Inflammatory macrophage treated with lipopolysaccharide for 4 hours (primary cell): ENCODE measurements at regions not wholly inside any gene's neighbourhood (a gene's known extent, or its start where the extent isn't known, plus 50 kb on each side); places are given as distances from the start of the nearest gene placed in this dataset.
A peak's percentile ranks its signal among the peaks of the same experiment; 100 is the strongest.
"Not testable (repeated sequence)": the region's sequence is repeated elsewhere in the genome, so short reads cannot be mapped to it uniquely, and the experiment has no call there.

ENCODE experiments used
- DNase-seq: peaks from one replicate; pipeline ENCODE4 v3.0.0-alpha.2; 2020

DNA sequence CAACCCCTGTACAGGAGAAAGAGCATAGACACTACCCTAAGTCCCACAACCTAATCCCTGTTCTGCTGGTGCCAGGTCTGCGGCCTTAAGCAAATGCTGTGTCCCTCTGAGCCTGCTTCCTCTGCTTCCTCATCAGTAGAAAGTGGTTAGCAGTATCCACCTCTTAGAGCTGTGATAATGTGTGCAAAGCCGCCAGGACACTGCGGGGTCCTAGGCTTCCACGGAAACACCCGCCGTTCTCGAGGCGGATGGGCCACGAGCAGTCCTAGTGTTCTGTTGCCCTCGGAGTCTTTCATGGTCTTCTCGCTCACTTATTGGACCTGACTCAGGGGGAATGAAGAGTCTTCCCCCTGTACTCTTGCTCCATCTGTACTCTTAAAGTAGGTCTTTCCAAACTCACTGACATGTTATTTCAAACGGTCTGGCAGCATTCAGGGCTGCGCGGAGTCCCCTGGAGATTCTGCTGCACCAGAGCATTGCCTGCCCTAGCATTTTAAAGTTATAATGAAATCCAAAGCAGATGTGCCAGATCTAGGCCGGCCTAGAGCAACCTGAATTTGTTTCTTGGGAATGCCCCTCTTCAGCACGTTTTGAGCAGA, 107.2 kb upstream of the ZNF236 start:
- DNase-seq: no peak

DNA sequence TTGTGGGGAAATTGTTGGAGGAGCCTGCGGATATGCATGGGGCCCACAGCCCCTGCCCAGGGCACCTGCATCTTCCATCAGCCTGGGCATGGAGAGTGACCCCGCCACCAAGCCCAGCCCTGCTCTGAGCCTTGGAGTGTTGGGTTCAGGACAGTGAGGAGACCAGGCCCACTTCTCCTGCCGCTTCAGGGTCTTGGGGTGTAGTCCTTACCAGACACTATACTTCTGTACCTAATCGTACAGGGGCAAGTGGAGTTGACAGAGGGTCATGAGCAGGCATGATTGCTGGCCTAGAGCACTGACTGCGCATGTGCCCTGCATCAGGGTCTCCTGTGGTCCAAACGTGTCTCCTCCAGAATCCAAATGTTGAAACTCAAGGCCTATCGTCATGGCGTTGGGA, 108.9 kb upstream of the ZNF236 start:
- no peak for DNase-seq

DNA sequence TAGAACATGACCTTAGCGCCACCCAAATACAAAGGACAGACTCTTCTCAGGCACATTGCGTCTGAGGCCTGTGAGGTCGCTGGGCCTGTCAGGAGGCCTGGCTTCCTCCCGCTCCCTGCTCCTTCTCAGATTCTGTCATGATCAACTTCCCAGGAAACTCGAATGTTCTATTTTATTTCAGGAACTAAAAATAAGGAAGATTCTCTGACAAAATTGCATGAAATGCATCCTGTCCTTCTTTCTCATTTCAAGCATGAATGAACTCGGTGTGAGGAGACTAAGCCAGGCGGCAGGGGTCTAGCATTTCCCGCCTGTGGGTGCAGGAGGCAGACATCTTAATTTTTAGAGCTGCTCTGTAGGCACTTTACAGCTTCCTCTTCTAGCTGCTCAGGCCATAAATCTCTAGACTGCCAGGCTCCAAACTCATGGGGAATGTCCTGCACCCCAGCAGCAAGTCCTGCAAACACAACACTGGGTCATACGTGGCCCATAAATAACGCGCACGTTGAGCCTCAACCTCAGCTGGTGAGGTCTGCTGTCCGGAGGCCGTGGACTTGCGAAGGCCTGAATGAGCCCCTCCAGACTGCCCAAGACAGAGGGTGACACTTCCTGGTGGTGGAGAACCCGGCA, 109.7 kb upstream of the ZNF236 start:
- DNase-seq: no peak

DNA sequence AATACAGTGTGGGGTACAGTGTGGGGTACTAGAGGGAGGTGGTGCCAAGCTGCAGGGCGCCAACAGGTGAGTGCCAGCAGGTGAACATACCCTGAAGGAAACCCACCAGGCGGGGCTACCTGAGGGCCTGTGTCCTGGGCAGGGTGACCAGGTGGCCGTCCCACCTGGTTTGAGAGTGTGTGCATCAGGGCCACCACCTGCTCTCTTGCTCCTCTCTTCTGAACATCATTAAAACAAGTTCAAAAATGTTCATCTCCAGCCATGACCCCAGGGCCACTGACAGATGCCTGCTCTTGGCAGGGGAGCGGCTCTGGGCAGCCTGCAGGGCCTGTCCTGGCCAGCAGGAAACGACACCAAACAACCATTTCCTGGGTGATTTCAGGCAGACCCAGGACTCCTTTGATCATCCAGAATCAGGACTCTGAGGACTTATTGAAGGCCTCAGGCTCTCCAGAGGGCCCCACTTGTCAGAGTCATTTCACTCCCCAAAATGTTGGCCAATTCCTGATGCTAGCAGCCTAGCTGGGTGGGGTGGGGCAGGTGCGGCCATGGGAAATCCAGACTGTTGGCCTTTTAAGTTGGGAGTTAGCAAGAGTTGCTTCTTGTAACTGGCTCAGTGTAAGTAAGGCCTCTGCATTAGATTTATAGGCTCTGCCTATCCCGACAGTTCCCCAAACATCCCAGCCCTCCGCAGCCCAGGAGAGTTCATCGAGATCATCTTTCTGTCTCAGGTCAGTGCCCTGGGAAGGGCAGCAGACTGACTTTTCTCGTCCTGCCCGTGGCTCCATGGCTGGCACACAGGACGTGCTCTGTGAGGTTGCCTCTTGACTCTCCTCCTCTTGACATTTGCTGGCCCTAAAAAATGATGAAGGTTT, 111.5 kb upstream of the ZNF236 start:
- no peak for DNase-seq

DNA sequence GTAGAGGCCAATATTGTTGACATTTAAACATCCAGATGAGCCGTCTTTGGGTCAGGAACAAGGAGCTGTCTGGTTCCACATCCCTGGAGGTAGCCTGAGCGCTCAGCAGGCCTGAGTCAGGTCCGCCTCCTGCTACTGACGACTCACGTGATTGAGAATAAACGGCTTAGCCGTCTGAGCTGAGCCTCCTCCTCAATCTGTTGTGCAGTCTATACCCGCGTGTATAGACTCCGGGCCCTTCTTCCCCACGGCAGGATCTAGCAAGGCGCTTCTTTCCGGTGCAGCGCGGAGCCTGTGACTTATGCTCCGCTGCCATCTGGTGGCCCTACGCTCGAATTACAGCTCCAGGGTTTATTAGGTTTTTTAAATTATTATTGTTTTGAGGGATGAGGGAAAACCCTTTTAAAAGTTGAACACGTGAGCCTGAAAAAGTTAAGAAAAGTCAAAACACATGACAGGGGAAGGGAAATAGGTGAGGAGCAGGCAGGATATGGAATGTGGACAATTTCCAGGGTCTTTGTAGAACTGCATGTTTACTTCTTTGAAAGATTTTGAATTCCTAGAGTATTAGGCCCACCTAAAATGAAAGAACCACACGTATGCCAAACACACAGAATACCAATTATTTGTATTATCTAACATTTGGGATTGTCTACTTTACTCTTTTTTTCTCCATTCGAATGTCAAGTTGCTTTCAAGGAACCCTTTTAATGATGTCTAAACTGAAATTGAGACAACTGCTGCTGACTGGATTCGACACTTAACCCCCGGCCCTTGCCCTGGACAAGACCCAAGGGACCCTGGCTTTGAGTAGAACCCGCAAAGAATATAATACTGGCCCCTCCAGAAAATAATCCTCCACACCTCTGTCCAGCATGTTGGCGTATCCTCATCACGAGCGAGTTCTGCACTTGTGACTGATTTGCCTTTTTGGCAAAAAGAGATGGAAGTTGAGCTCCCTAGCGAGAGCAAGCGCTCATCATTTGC, 112.4 kb upstream of the ZNF236 start:
- peak; percentile 66 for DNase-seq

DNA sequence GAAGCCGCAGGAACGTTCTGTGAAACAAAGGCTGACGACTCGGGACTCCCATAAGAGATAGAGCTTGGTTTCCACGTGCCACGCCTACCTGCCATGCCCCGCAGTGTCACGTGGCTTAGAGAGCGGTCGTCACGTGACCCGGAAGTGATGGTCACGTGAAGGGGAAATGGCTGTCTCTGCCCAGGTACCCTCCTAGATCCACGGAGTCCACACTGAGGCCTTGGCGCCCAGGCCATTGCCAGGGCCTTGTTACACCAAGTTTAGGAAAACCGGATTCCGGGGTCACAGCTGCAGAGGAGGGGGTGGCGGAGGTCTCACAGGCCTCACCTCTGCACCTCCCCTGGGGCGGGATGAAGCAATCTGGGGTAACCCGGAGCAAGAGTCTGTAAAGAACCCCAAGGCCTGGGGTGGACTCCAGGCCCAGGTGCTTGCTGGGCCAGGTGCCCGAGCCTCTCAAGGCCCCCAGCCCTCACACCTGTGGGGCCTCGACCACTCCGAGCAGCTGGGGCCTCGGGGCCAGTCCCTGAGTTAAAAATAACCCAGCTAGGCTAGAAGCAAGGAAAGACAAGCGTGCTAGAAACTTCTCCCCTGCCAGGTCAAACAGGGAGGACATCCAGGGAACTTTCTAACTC, 113.5 kb upstream of the ZNF236 start:
- DNase-seq: no peak

DNA sequence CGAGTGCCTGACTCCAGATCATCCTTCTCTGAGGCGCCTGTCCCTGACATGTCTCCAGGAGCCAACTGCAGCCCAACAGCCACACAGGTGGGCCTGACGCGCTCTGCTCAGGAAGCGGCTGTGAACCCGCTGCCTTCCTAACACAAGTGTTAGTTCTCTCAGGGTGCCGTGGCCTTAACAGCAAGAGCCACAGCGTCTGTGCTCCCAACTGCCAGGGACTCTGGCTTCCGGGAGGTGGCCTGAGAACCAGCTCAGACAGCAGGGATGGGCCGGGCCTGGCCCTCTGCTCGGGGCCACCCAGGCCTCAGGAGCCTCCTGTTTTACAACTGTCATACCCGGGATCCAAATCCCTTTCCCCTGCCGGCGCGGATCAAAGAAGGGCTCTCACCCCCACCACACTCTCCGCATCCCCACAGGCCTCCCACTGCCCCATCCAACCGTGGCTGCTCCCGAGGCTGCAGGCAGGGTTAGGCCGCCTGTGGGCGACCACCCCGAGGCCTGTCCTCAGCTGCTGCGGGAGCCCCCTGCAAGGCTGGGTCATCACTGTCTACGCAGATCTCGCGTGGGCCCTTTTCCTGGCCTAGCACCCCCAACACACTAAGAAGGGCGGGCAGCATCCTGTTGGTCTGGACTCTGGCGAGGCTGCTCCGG, 114.2 kb upstream of the ZNF236 start:
- no peak for DNase-seq

DNA sequence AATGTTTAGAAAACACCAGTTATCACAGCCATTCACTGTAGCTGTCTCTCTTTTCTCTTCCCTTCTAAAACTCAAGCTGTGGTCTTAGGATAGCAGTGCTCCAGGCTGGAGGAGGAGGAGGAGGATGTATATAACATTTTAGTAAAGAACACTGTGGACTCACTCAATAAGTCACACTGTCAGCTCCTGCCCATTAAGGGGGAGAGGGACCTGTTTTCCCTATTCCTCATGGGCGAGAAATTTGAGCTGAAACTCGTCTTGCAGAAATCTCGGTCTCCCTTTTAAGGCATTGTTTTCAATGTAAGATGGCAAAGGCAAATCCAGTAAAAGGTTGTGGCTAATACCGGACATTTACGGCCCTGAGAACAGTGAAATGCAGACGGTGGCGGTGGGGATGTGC, 114.8 kb upstream of the ZNF236 start:
- DNase-seq: no peak

DNA sequence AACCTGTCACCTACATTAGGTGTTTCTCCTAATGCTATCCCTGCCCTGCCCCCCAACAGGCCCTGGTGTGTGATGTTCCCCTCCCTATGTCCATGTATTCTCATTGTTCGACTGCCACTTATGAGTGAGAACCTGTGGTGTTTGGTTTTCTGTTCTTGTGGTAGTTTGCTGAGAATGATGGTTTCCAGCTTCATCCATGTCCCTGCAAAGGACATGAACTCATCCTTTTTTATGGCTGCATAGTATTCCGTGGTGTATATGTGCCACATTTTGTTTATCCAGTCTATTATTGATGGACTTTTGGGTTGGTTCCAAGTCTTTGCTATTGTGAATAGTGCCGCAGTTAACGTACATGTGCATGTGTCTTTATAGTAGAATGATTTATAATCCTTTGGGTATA, 117.8 kb upstream of the ZNF236 start:
- not testable (repeated sequence) for DNase-seq

DNA sequence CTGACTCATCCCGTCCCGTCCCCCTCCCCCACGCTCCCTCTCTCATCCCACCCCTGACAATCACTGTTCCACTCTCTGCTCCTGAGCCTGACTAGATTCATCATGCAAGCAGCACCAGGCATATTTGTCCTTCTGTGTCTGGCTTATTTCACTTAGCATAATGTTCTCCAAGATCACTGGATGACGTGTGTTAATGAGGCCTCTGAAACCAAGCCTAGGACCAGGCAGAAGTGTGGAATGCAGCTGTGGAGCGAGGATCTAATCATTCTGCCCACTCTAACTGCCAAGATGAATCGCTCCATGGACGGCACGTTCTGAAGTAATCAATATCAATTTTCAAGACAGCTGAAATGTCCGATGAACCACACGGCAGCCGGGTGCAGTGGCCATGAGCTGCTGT, 122.4 kb upstream of the ZNF236 start:
- DNase-seq: no peak

DNA sequence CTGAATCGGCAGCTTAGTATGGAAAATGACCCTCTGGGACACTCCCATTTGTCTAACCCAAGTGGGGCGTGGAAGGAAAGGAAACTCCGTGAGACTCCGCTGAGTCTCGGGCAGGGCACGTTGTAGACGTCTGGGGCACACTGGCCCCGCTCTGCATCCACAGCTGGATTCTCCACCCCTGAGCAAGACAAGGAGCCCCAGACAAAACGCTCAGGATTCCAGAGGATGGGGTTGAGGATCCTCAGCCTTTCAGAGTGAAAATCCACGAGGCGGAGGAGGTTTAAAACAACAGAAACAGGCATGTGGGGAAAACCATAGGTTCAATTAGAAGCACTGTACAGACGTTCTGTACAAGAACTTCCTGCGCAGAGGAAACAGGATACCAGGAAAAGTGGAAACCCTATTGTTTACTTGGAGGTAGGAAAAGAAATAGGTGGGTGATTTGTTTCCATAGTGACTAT, 124.9 kb upstream of the ZNF236 start:
- DNase-seq: no peak

DNA sequence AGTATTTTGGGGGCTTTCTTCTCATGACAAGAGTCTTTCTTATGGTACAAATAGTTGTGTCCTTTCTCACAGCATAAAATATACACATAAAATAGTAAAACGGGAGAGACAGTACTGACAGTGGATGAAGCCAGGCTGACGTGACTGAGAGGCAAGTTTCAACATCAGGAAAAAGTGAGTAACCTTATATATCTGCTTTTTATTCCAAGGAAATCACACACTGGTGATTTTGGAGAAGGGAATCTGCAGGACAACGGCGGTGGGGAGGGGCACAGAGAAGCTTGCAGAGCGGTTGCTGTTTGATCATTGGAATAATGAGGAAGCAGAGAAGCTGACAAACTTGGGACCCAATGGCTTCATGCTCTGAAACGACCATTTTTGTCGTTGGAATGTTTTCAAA, 130.6 kb upstream of the ZNF236 start:
- DNase-seq: no peak

DNA sequence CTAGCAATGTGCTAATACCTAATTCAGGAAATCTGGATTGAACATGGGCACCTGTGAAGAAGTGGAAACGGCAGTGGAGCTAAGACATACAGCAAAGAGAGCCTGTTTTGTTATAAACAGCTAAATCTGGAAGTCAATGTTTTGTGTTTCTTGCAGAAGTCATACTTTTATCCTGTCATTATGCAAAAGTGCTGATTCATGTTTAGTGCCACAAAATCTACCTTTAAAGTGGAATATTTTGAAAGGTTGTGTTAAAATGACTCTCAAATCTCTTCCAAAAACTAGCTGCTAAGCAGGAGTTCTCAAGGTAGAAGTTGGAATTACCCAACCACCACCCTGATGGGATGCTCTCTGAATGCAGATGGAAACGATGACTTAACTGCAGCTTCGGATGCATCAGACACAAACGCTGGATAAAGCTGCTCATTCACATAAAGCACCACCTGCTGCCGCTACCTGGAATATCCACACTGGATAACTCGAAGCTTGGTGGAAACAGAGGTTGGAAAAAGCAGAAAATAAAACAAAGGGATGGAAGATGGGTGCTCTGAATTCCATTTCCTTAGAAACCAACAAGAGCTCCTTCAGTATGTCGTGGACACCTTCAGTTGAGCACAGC, 132.6 kb upstream of the ZNF236 start:
- no peak for DNase-seq

DNA sequence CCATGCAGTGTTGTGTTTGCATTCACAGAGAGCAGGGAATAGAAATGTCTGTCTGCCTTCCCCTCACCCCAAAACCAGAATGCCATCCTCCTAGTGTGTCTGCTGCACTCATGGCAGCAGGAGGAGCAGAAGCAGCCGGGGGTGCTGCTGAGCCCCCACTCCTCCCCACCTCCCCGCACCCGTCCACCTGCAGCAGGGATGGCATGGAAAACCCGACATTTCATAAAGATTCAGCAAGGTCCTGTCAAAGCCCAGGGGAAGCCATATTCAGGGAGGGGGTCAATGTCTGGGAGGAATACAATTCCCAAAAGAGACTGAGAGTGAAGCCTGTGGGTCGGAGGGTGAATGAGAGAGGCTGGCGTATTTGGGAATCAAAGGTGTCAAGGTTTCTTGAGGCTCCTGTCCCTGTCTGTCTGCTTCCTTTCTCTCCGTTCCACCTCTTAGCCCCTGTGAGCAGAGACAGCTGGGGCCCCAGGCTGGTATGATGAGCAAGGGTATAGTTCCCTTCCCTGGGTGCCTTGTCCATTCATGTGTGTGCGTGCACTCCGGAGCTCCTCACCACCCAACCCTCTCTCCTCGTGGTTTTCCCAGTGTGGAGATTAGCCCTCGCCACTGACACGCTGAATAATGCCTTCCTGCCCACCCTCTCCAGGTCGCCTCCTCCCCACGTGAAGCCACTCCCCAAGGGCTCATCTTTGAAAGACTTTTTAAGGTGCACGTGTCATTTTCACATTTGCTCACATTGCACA, 133.5 kb upstream of the ZNF236 start:
- peak; percentile 21 for DNase-seq

DNA sequence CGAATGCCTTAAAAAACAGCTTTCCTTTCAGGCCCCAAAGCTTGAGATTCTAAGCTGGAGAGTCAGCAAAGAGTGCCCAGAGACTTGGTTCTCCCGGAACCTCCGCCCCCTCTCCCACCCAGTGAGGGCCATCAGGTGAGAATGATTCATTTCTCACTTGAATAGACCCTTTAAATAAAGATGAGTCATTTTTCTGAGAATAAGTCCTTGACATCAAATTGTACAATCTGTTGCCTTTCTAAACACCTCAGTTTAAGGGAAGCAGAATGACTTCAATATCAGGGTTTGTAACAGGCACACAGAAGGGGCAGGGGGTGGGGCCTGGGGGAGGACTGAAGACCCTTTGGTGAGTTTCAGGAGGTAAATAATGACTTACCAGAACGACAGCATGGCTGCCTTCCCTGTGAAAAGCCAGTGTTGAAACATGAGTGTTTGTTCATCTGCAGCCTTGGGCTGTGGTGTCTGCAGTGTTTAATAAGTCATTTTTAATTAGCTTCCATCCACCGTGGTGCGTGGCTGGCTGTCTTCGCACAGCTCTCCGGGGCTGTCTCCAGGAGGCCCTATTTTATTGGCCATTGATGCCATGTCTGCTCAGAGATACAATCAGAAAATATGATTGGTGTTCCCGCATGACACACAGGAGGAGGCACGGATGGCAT, 134.9 kb upstream of the ZNF236 start:
- DNase-seq: peak; percentile 80

DNA sequence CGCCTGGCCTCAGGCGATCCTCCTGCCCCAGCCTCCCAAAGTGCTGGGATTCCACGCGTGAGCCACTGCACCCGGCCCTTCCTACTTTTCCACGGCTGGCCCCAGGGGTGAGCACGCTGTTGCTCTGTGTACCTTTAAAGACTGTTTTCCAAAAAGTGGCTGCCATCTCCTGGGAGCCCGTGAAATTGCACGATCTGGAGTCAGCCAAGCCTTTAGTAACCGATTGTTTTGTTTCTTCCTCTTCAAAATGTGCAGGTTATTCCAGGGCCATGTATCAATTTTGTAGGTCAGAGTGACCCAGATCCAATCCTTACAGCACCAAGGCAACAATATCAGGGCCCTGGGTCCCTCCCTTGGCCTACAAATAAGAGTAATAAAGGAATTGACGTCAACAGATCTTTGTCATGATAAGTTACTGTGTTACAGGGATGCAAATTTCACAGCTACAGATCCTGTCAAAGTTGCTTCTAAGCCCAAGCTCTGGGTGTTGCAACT, 135.6 kb upstream of the ZNF236 start:
- peak; percentile 63 for DNase-seq

DNA sequence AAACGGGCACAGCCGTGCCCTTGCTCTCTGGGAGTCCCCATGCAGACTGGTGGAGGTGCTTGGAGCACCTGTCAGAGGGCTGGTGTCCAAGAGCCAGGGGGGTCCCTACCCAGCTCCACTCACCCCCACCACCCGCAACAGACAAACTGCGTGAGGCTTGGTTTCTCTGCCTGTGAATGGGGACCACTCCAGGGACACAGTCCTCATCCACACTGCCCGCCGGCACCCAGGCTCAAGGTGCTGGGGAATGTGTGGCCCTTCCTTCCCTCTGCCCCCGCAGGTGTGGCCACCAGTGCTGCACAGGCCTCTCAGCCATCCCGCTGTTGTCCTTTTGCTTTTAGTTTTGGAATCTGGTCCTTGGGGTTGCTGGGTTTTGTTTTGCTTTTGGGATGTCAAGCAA, 136.5 kb upstream of the ZNF236 start:
- DNase-seq: no peak

DNA sequence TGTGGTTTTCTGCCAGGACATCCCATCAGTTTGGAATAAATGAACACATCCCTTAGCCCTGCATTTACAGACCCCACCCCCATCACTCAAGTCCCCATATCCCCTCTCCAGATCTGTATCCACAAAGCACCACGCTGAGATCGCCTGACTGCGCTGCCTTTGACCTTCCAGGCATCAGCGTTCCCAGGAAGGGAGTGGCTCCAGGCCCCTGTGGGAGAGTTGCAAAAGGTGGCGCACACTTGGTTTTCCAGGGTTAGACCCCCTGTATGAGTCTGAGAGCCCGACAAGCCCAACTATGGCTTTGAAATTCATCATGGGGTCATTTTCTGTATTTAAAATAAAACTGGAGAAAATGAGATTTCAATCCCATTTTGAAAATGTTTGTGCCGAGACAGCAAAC, 137.0 kb upstream of the ZNF236 start:
- no peak for DNase-seq

DNA sequence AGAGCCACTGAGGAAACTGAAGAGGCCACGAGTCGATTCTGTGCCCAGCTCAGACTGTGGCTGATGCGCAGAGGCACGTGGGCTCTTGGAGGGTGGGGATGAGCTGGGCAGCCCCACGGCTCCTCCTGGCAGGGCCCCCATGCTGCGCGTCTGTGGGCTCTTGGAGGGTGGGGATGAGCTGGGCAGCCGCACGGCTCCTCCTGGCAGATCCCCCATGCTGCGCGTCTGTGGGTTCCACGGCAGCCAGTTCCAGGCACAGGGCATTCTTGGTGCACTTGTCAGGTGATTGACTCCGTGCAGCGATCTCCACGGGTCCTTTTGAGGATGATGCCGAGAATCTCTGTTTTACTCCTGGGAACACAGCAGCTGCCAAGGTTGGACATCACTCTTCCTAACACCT, 138.1 kb upstream of the ZNF236 start:
- no peak for DNase-seq

DNA sequence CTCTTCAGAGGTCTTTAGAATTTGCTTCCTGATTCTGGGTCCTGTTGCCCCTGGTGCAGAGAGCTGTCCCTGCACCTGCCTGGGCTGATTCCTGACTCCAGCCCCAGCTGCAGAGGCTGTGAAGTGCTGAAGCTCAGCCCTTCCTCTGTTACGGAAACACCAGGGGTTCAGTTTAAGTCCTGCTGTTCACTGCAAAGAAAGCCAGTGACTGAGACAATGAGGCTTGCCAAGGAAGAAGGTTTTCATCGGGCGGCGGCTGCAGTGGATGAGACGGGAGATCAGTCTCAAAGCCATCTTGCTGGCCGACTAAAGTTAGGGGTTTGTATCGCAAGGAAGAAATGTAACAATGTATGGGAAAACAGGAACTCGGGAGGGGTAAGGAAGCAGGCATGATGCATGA, 142.4 kb upstream of the ZNF236 start:
- DNase-seq: no peak
